HL-60 (cell line): ENCODE measurements at regions not wholly inside any gene's neighbourhood (a gene's known extent, or its start where the extent isn't known, plus 50 kb on each side); places are given as distances from the start of the nearest gene placed in this dataset.
A peak's percentile ranks its signal among the peaks of the same experiment; 100 is the strongest.

Experiments
- DNase-seq, 2 experiments: peaks; one replicate each; pipeline ENCODE4 v3.0.0-alpha.2; 2010 to 2020; ENCODE audit warnings: low read depth in 1 of 2, low spot score in 1 of 2
- H3K27ac ChIP-seq: fragments of 250-450 bp; sonication (Bioruptor Pico); replicated peaks from 2 replicates; pipeline ENCODE4 v1.5.1; 2020; ENCODE audit warnings: mild to moderate bottlenecking, moderate library complexity
- H3K27me3 ChIP-seq: fragments of 250-450 bp; sonication (Bioruptor Pico); 2 replicates; pipeline ENCODE4 v1.5.1; 2021; ENCODE audit warnings: mild to moderate bottlenecking, moderate library complexity; ENCODE audit not compliant: insufficient read depth, poor library complexity, severe bottlenecking
- H3K4me3 ChIP-seq: replicated peaks from 2 replicates; pipeline ENCODE4 v1.5.1; 2011; ENCODE audit warnings: mild to moderate bottlenecking, control low read depth, low read length; ENCODE audit not compliant: insufficient read depth
- GABPA ChIP-seq: IDR thresholded peaks from 2 replicates; pipeline ENCODE4 v1.6.1; 2012; ENCODE audit warnings: low read depth
- POLR2AphosphoS5 ChIP-seq: IDR thresholded peaks from 2 replicates; pipeline ENCODE4 v1.6.1; 2012; ENCODE audit warnings: low read depth
- REST ChIP-seq: IDR thresholded peaks from 2 replicates; pipeline ENCODE4 v1.6.1; 2012; ENCODE audit warnings: low read depth; ENCODE audit not compliant: insufficient replicate concordance
- SPI1 ChIP-seq: IDR thresholded peaks from 2 replicates; pipeline ENCODE4 v1.6.1; 2012; ENCODE audit warnings: low read depth, mild to moderate bottlenecking, borderline replicate concordance
- TF ChIP-seq, protein P1 (sequence below): IDR thresholded peaks from one replicate; pipeline ENCODE4 v1.5.1; 2011; ENCODE audit warnings: low read length, control low read depth, inconsistent platforms; ENCODE audit not compliant: insufficient read depth

- H3K27me3 ChIP-seq: no peaks in the 10 kb centered on the region
- DNase-seq: no peak
- TF ChIP-seq REST: no peak
- TF ChIP-seq SPI1: no peak
- TF ChIP-seq, protein P1, sequence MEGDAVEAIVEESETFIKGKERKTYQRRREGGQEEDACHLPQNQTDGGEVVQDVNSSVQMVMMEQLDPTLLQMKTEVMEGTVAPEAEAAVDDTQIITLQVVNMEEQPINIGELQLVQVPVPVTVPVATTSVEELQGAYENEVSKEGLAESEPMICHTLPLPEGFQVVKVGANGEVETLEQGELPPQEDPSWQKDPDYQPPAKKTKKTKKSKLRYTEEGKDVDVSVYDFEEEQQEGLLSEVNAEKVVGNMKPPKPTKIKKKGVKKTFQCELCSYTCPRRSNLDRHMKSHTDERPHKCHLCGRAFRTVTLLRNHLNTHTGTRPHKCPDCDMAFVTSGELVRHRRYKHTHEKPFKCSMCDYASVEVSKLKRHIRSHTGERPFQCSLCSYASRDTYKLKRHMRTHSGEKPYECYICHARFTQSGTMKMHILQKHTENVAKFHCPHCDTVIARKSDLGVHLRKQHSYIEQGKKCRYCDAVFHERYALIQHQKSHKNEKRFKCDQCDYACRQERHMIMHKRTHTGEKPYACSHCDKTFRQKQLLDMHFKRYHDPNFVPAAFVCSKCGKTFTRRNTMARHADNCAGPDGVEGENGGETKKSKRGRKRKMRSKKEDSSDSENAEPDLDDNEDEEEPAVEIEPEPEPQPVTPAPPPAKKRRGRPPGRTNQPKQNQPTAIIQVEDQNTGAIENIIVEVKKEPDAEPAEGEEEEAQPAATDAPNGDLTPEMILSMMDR: no peak
- no peak for TF ChIP-seq POLR2AphosphoS5
- no peak for TF ChIP-seq GABPA
- H3K4me3 ChIP-seq: no peak overlapping the region
- no peak overlapping the region for H3K27ac ChIP-seq
Observed at GRCh38 chr16:79287424-79287917, 313.1 kb downstream of the MAF start.

DNA sequence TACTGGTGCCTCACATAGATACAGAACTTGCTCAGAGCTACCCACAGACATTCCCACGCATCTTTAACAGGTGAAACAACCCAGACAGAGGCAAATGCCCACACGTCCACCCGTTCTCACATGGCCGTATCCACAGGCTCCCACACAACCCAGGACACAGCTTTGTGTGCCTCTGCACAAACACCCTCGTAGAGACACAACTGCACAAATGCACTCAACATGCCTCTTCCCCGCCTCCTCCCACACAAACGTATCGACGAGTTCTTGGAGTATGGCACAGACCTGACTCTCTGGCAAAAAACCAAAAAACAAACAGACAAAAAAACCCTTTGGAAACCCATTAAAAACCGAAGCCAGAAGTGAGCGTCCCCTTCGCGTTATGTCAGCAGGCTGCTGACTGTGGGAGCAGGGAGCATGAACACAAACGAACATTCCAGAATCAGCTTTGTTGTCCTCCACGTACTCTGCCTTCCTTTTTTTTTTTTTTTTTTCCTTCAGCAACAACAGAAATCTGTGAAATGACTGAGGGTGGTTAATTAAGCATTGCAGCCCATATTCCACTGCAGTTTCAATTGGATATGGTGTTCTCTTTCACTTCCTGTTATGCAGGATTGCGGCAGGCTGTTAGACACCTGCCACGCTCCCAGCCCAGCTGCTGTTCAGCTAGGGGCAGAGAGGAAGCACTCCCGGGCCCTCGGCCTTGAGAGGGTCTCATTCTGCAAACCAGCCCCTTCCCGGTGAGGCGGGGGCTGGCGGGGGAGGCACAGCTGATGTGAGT, 313.7 kb downstream of the MAF start:
- H3K4me3 ChIP-seq: no peak overlapping the region
- no peak overlapping the region for H3K27ac ChIP-seq
- TF ChIP-seq POLR2AphosphoS5: no peak
- no peak for TF ChIP-seq GABPA
- peak; percentile 61 for TF ChIP-seq SPI1
- TF ChIP-seq, protein P1: no peak
- H3K27me3 ChIP-seq: no peaks in the 10 kb centered on the region
- peak in 1 of 2 experiments; percentile 14 for DNase-seq

- no peak for TF ChIP-seq REST
- TF ChIP-seq SPI1: no peak
- TF ChIP-seq, protein P1: no peak
- DNase-seq: no peak
- no peaks in the 10 kb centered on the region for H3K27me3 ChIP-seq
- H3K4me3 ChIP-seq: no peak overlapping the region
- H3K27ac ChIP-seq: no peak overlapping the region
Observed at GRCh38 chr16:79284766-79285165, 315.8 kb downstream of the MAF start.

GRCh38 chr16:79283578-79283977, 317.0 kb downstream of the MAF start:
- H3K27me3 ChIP-seq: no peaks in the 10 kb centered on the region
- TF ChIP-seq POLR2AphosphoS5 (no peak), SPI1 (no peak), GABPA (no peak), REST (no peak)
- TF ChIP-seq, protein P1: no peak
- H3K27ac ChIP-seq: no peak overlapping the region
- no peak for DNase-seq
- H3K4me3 ChIP-seq: no peak overlapping the region
